HFF-Myc (cell line): ENCODE measurements at regions not wholly inside any gene's neighbourhood (a gene's known extent, or its start where the extent isn't known, plus 50 kb on each side); places are given as distances from the start of the nearest gene placed in this dataset.

Source experiments
- DNase-seq: peaks from one replicate; pipeline ENCODE4 v3.0.0-alpha.2; 2011; ENCODE audit warnings: low read depth; ENCODE audit errors: extremely low read depth
- H3K4me3 ChIP-seq: replicated peaks from 2 replicates; pipeline ENCODE4 v1.5.1; 2011; ENCODE audit warnings: low read depth, mild to moderate bottlenecking, control low read depth, low read length
- TF ChIP-seq, protein P1 (sequence below): IDR thresholded peaks from 2 replicates; pipeline ENCODE4 v1.5.1; 2012; ENCODE audit warnings: mild to moderate bottlenecking, low read depth, low read length, control low read depth; ENCODE audit errors: missing control alignments

DNA sequence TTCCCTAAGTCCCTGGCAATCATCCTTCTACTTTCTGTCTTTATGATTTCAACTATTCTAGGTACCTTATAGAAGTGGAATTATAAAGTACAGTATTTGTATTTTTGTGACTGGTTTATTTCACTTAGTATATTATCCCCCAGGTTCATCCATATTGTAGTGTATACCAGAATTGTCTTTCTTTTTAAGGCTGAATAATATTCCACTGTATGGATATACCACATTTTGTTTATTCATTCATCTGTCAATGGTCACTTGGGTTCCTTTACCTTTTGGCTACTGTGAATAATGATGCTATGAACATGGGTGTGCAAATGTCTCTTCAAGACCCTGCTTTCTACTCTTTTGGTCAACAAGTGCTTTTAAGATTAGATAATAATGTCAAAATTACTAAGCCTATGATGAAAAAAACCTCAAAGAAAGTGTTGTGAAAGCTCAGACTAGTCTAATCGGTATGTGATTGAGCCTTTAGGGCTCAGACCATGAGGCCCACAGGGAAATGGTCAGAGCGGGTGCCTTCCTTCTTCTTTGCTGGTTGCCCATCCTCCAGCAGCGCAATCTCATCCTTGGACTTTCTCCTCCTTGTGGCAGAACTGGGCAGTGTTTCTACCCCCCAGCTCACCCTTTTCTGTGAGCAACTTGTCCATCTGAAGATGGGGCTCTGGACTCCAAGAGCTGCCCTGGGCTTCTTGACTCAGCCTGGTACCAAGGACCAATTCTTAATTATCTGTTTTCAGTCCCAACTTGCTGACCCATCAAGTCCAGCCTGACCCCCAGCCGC lies 105.4 kb downstream of the TTC8 start:
- no peak for DNase-seq
- H3K4me3 ChIP-seq, result no peak overlapping the region
- TF ChIP-seq, protein P1, sequence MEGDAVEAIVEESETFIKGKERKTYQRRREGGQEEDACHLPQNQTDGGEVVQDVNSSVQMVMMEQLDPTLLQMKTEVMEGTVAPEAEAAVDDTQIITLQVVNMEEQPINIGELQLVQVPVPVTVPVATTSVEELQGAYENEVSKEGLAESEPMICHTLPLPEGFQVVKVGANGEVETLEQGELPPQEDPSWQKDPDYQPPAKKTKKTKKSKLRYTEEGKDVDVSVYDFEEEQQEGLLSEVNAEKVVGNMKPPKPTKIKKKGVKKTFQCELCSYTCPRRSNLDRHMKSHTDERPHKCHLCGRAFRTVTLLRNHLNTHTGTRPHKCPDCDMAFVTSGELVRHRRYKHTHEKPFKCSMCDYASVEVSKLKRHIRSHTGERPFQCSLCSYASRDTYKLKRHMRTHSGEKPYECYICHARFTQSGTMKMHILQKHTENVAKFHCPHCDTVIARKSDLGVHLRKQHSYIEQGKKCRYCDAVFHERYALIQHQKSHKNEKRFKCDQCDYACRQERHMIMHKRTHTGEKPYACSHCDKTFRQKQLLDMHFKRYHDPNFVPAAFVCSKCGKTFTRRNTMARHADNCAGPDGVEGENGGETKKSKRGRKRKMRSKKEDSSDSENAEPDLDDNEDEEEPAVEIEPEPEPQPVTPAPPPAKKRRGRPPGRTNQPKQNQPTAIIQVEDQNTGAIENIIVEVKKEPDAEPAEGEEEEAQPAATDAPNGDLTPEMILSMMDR, result peak; percentile 26

DNA sequence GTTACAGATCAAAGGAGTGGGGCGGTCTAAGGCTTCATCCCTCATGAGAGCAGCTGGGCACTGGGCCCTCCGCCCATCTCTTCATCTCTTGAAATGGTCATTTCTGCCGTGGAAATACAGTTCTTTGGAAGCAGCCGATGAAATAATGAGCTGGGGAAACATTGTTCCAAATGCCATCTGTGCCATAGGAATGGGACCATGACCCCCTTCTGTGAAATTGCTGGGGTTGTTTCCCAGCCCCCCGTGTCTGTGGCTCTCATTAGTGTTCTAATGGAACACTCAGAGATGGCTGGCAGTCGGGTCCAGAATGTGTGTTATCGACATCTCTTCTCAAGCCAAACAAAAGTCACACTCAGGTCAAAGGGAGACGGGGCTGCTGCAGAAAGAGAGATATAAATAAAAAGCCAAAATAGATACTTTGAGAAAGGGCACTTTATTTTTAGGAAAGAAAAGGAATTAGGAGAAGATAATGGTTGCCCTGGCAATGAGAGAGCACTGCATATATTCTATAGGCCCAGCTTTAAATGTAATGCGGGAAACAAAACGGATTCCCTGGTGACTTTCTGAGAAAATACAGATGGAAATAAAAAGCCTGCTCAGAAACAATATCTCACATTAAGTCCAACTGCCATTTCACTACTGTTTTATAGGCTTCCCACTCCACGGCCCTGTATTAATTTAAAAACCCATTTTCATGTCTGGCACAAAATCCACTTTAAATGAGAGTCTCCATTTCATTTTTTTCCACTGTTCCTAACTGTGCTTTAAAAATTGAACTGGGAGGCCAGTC lies 107.1 kb downstream of the TTC8 start:
- DNase-seq, result no peak
- TF ChIP-seq, protein P1, result no peak
- H3K4me3 ChIP-seq, result no peak overlapping the region

DNA sequence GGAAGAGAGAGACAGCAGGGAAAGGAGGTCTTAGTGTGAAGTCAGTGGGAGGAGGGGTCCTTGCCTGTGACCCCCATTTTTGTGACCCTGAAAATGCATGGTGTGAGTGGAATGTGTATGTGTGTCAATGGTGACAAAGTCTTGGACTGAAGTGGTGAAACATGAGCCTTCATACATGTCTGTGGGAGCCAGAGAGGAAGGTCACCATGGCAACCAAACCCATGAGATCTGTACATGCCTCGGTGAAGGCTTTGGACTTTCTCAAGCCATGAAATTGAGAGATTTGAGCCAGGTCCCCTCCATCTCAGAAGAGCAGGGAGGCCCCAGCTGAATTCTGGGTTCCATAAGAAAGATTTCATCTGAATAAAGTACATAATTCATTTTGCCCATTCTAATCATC lies 108.7 kb downstream of the TTC8 start:
- no peak overlapping the region for H3K4me3 ChIP-seq
- no peak for DNase-seq
- TF ChIP-seq, protein P1, result no peak

DNA sequence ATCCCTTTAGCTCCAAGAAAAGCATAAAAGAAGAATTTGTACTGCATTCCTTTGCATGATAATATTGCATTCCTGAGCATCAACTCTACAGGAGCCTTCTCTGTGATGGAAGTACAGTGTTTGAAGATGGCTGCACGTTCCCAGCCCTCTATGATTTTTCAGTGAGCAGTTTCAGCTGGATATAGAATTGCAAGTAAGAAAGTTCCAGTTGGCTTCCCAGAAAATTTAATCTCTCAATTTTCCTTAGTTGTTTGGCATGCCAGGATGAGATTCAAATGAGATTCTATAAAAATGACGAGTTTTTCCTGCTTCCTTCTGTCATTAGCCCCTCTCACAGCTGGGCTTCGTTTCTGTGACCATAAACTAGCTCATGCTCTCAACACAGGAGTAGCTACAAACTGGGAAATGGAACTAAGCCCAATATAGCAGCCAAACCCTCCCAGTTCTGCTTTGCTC lies 109.9 kb downstream of the TTC8 start:
- TF ChIP-seq, protein P1, result no peak
- H3K4me3 ChIP-seq, result no peak overlapping the region
- no peak for DNase-seq

DNA sequence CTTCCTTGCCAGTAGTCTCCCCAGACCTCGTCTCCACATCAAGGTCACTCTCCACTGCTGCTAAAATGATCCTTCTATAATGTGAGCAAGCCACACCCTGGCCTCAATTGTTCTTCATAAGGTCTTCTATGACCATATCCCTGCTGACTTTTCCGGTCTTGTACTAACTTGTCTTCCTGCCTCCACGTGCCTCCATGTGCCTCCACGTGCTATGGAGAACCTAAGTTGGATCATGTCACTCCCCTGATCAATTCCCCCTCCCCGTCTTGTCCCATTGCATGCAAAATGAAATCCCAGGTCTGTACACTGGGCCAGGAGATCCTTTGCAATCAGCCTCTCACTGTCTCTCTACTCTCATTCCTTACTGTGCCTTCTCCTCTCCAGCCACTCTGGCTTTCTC lies 110.6 kb downstream of the TTC8 start:
- no peak overlapping the region for H3K4me3 ChIP-seq
- no peak for DNase-seq
- TF ChIP-seq, protein P1, result no peak

DNA sequence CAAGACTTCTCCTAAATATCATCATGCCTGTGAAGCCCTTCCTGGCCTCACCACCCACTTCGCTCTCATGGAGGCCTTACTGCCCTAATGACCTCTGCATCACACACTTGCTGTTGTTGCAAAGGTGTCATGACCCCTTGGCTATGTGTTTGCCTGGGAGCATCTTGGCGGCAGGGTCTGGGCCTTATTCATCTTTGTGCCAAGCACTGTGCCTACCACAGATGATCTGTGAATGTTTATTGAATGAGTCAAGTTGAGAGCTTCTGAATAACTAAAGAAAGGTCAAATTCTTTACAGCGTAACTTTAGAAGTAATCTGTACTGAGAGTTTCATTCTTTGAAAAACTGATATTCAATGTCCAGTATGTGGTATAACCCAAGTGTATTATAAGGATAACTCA lies 113.3 kb downstream of the TTC8 start:
- H3K4me3 ChIP-seq, result no peak overlapping the region
- DNase-seq, result no peak
- TF ChIP-seq, protein P1, result no peak
